HK-2 (cell line): ENCODE measurements at regions not wholly inside any gene's neighbourhood (a gene's known extent, or its start where the extent isn't known, plus 50 kb on each side); places are given as distances from the start of the nearest gene placed in this dataset.
"Not testable (repeated sequence)": the region's sequence is repeated elsewhere in the genome, so short reads cannot be mapped to it uniquely, and the experiment has no call there.

Source experiments
- DNase-seq: peaks from one replicate; pipeline ENCODE4 v3.0.0-alpha.2; 2018; ENCODE audit not compliant: unreplicated experiment

GRCh38 chr2:43149482-43150107, 76.8 kb downstream of the ZFP36L2 start:
- DNase-seq: no peak

GRCh38 chr2:43146083-43146482, 80.3 kb downstream of the ZFP36L2 start:
- DNase-seq: no peak

GRCh38 chr2:43144263-43144662, 82.1 kb downstream of the ZFP36L2 start:
- DNase-seq: no peak

GRCh38 chr2:43143756-43144155, 82.7 kb downstream of the ZFP36L2 start:
- DNase-seq: no peak

- DNase-seq: no peak
Measured at GRCh38 chr2:43142921-43143438, 83.4 kb downstream of the ZFP36L2 start.

GRCh38 chr2:43141636-43142151, 84.7 kb downstream of the ZFP36L2 start:
- DNase-seq: not testable (repeated sequence)

GRCh38 chr2:43139996-43140621, 86.3 kb downstream of the ZFP36L2 start:
- no peak for DNase-seq

GRCh38 chr2:43139501-43139900, 86.9 kb downstream of the ZFP36L2 start:
- no peak for DNase-seq

GRCh38 chr2:43138441-43138840, 88.0 kb downstream of the ZFP36L2 start:
- no peak for DNase-seq

GRCh38 chr2:43136876-43137275, 89.5 kb downstream of the ZFP36L2 start:
- no peak for DNase-seq

- DNase-seq: no peak
Measured at GRCh38 chr2:43136011-43136799, 90.2 kb downstream of the ZFP36L2 start.

- no peak for DNase-seq
Measured at GRCh38 chr2:43135583-43135982, 90.8 kb downstream of the ZFP36L2 start.

- DNase-seq: no peak
Measured at GRCh38 chr2:43134571-43134889, 91.9 kb downstream of the ZFP36L2 start.

GRCh38 chr2:43133708-43134570, 92.5 kb downstream of the ZFP36L2 start:
- DNase-seq: no peak

GRCh38 chr2:43133336-43133707, 93.1 kb downstream of the ZFP36L2 start:
- DNase-seq: no peak

GRCh38 chr2:43132683-43133301, 93.6 kb downstream of the ZFP36L2 start:
- no peak for DNase-seq

GRCh38 chr2:43131890-43132682, 94.3 kb downstream of the ZFP36L2 start:
- DNase-seq: no peak

- DNase-seq: peak; percentile 83
Measured at GRCh38 chr2:43131051-43131889, 95.1 kb downstream of the ZFP36L2 start.

- DNase-seq: no peak
Measured at GRCh38 chr2:43130548-43130875, 95.9 kb downstream of the ZFP36L2 start.
